Testis (tissue), 2 donors: ENCODE measurements at regions not wholly inside any gene's neighbourhood (a gene's known extent, or its start where the extent isn't known, plus 50 kb on each side); places are given as distances from the start of the nearest gene placed in this dataset.

ENCODE experiments used
- DNase-seq: peaks from one replicate; pipeline ENCODE4 v3.0.0-alpha.2; 2019
- H3K27ac ChIP-seq, 2 donors: fragments of 200-600 bp; sonication (generic); one replicate each; pipeline ENCODE4 v1.5.1; 2019
- H3K27me3 ChIP-seq: fragments of 200-600 bp; sonication (generic); one replicate; pipeline ENCODE4 v1.5.1; 2019
- H3K36me3 ChIP-seq: fragments of 200-600 bp; sonication (generic); one replicate; pipeline ENCODE4 v1.5.1; 2017; ENCODE audit warnings: low read depth; ENCODE audit errors: missing control alignments
- H3K4me1 ChIP-seq: fragments of 200-600 bp; sonication (generic); one replicate; pipeline ENCODE4 v1.5.1; 2019
- H3K4me3 ChIP-seq, 2 donors: fragments of 200-600 bp; sonication (generic); one replicate each; pipeline ENCODE4 v1.5.1; 2017 to 2019
- H3K9me3 ChIP-seq: fragments of 200-600 bp; sonication (generic); one replicate; pipeline ENCODE4 v1.5.1; 2017
- POLR2A ChIP-seq: fragments of 450-650 bp; IDR thresholded peaks from one replicate; pipeline ENCODE4 v1.6.1; 2017; ENCODE audit warnings: antibody characterized with exemption, mild to moderate bottlenecking, moderate library complexity
- whole genome bisulfite sequencing, 2 donors: methylation state at CpG; one replicate each; pipeline ENCODE4 v1.1.5; 2018; 5-methylcytosine and 5-hydroxymethylcytosine counted together
- intact Hi-C: fragments of 100-400 bp; cut with DNase I; formaldehyde crosslinking; loops from one replicate; pipeline ENCODE4 v1.15.1; 2023; ENCODE audit warnings: low total_unique reads
- TF ChIP-seq, protein P1 (sequence below), 3 experiments: fragments of 450-650 bp in 2 of 3; fragments of 200-600 bp in 1 of 3; sonication (generic) in 1 of 3; IDR thresholded peaks; one replicate each; pipeline ENCODE4 v1.5.1; 2016 to 2019; ENCODE audit warnings: antibody characterized with exemption in 3 of 3, mild to moderate bottlenecking in 2 of 3, moderate library complexity in 1 of 3

DNA sequence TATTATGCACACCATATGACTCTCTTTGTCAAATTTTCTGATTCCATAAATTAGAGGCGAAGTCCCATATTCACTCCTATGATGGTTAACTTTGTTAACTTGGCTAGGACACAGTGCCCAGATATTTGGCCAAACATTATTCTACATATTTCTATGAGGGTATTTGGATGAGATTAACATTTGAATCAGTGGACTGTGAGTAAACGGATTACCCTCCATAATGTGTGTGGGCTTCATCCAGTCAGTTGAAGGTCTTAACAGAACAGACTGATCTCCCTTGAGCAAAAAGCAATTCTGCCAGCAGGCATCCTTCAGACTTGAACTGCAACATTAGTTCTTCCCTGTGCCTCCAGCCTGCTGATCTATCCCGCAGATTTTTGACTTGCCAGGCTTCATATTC is 69.9 kb downstream of the FZD4 start:
- no peak overlapping the region for H3K4me3 ChIP-seq
- H3K27ac ChIP-seq: no peak overlapping the region
- 75 to 84% methylated on average over 3 of the region's 3 CpGs for WGBS, 2 donors
- no peaks in the 10 kb centered on the region for H3K9me3 ChIP-seq
- no peak for TF ChIP-seq POLR2A
- TF ChIP-seq, protein P1, sequence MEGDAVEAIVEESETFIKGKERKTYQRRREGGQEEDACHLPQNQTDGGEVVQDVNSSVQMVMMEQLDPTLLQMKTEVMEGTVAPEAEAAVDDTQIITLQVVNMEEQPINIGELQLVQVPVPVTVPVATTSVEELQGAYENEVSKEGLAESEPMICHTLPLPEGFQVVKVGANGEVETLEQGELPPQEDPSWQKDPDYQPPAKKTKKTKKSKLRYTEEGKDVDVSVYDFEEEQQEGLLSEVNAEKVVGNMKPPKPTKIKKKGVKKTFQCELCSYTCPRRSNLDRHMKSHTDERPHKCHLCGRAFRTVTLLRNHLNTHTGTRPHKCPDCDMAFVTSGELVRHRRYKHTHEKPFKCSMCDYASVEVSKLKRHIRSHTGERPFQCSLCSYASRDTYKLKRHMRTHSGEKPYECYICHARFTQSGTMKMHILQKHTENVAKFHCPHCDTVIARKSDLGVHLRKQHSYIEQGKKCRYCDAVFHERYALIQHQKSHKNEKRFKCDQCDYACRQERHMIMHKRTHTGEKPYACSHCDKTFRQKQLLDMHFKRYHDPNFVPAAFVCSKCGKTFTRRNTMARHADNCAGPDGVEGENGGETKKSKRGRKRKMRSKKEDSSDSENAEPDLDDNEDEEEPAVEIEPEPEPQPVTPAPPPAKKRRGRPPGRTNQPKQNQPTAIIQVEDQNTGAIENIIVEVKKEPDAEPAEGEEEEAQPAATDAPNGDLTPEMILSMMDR (IDR thresholded peaks at IDR 0.05): no peak
- H3K27me3 ChIP-seq: no peaks in the 10 kb centered on the region
- peaks cover 7% of the 10 kb centered on the region for H3K4me1 ChIP-seq
- intact Hi-C loops: no loop called here
- no peak for DNase-seq
- no peaks in the 10 kb centered on the region for H3K36me3 ChIP-seq

DNA sequence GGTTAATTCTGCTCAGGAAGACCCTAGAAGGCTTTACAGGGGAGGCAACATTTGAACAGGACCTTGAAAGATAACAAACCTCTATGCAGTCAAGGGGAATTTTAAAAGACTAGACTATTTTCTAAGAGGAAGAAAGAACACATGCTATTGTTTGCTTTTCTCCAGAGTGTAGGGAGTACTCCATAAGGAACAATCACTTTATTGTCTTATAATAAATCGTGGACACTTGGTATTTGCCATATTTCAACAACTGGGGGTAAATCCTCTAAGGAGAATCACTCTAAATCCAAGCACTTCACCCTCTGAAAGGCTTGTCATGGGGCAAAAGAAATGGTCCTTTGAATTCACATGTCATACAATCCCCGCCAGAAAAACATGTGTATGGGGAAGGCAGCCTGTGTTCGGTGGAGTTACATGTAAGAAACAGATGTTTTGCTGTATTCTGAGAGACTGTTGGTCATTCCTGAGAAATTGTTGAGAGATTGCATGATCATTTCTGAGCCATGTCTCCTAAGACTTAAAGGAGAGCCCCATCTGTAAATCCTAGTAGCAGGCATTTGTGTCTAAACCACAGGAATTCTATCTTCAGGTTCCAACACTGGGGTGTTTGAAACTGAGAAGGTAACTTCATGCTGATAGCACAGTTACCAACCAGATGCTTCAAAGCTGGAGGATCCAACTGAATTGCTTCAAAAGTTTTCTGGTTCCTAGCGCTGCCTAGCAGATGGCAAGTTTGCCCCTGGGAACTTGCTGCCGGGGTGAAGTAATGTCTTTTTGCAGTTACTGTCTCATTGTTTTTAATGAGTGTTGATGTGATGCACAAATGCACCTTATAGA is 66.8 kb downstream of the FZD4 start:
- no peaks in the 10 kb centered on the region for H3K27me3 ChIP-seq

DNA sequence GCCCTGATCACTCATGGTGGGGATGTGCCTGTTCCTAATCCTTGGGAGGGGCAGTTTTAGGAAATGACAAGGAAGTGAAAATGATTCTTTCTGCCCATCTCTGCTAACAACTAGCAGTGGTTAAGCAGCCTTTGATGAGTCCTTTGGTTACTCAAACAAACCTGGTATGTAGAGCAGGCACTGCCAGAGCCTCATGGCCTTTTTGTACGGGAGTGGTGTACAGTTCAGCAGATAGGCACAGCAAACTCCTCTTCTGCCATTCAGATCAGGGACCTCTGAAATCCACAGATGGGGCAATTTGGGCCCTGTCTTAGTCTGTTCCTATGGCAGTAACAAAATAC is 66.2 kb downstream of the FZD4 start:
- no peaks in the 10 kb centered on the region for H3K27me3 ChIP-seq
- no peak for TF ChIP-seq POLR2A
- TF ChIP-seq, protein P1 (IDR thresholded peaks at IDR 0.05): no peak
- H3K4me3 ChIP-seq: no peak overlapping the region
- H3K27ac ChIP-seq: peak overlapping the region in 1 of 2 donors; percentile 69
- WGBS, 2 donors: 56 to 75% methylated on average over 1 of the region's 1 CpG
- DNase-seq: no peak
- H3K4me1 ChIP-seq: peaks cover 7% of the 10 kb centered on the region
- H3K36me3 ChIP-seq: no peaks in the 10 kb centered on the region
- intact Hi-C loops: no loop called here
- no peaks in the 10 kb centered on the region for H3K9me3 ChIP-seq

More for the DNA sequence above, 66.8 kb downstream of the FZD4 start:
- intact Hi-C loops: no loop called here
- no peak overlapping the region for H3K4me3 ChIP-seq
- H3K4me1 ChIP-seq: peaks cover 7% of the 10 kb centered on the region
- peak overlapping the region in 1 of 2 donors; percentile 69 for H3K27ac ChIP-seq
- H3K9me3 ChIP-seq: no peaks in the 10 kb centered on the region
- no peaks in the 10 kb centered on the region for H3K36me3 ChIP-seq
- TF ChIP-seq, protein P1 (IDR thresholded peaks at IDR 0.05): no peak
- no peak for TF ChIP-seq POLR2A
- 78 to 84% methylated on average over 5 of the region's 5 CpGs for WGBS, 2 donors
- no peak for DNase-seq

DNA sequence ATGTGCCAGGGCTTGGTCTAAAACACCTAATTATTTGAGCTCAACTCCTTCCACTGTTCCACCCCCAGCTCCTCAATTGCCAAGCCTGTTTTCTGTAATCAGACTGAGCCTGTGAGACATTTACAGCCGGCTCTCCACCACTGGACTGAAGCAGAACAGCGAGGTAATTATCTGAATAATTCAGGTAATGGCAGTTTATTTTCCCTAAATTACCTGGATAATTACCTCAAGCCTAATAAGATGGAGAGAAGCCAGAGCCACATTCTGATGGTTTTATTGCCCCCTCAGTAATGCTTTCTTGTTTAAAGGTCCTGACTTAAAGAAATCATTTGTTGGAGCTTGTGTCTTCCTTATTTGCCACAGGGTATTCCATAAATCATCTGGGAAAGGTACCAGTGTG is 64.2 kb downstream of the FZD4 start:
- TF ChIP-seq, protein P1 (IDR thresholded peaks at IDR 0.05): no peak
- TF ChIP-seq POLR2A: no peak

DNA sequence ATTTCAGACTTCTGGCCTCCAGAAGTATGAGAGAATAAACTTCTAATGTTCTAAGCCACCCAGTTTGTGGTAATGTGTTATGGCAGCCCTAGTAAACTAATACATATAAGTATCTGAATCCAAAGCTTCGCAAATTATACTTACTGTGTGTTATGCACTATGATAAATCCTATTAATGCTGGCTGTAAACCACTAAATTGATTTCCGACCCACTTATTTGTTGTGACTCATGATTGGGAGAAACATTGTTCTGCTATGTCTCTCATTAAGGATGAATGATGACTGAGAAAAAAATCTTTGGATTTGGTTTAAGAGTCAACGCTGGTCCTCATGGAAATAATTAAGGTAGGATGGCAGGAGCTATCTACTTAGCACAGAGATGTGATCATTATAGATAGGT is 62.0 kb downstream of the FZD4 start:
- no peak overlapping the region for H3K4me3 ChIP-seq
- H3K36me3 ChIP-seq: no peaks in the 10 kb centered on the region
- H3K27ac ChIP-seq: no peak overlapping the region
- WGBS, 2 donors: 90 to 92% methylated on average over 3 of the region's 3 CpGs
- peaks cover 7% of the 10 kb centered on the region for H3K4me1 ChIP-seq
- intact Hi-C loops: no loop called here
- DNase-seq: no peak
- TF ChIP-seq POLR2A: no peak
- TF ChIP-seq, protein P1 (IDR thresholded peaks at IDR 0.05): no peak
- no peaks in the 10 kb centered on the region for H3K27me3 ChIP-seq
- no peaks in the 10 kb centered on the region for H3K9me3 ChIP-seq

More for the DNA sequence above, 64.2 kb downstream of the FZD4 start:
- no peaks in the 10 kb centered on the region for H3K27me3 ChIP-seq
- peaks cover 7% of the 10 kb centered on the region for H3K4me1 ChIP-seq
- no peak for DNase-seq
- H3K9me3 ChIP-seq: no peaks in the 10 kb centered on the region
- intact Hi-C loops: no loop called here
- no peak overlapping the region for H3K27ac ChIP-seq
- H3K36me3 ChIP-seq: no peaks in the 10 kb centered on the region
- whole genome bisulfite sequencing, 2 donors: 80 to 85% methylated on average over 2 of the region's 2 CpGs
- no peak overlapping the region for H3K4me3 ChIP-seq
